KMS-11 (cell line): ENCODE measurements at regions not wholly inside any gene's neighbourhood (a gene's known extent, or its start where the extent isn't known, plus 50 kb on each side); places are given as distances from the start of the nearest gene placed in this dataset.

Source experiments
- H2AFZ ChIP-seq: fragments of 200-600 bp; sonication (generic); 2 replicates; pipeline ENCODE4 v1.6.1; 2016; ENCODE audit warnings: antibody characterized with exemption, mixed run types, low read depth
- H3K27ac ChIP-seq: fragments of 200-600 bp; sonication (generic); 2 replicates; pipeline ENCODE4 v1.6.1; 2016; ENCODE audit warnings: mild to moderate bottlenecking, mixed run types
- H3K27me3 ChIP-seq: fragments of 200-600 bp; sonication (generic); 2 replicates; pipeline ENCODE4 v1.6.1; 2017; ENCODE audit warnings: mild to moderate bottlenecking, low read depth, mixed run types, moderate library complexity; ENCODE audit not compliant: insufficient read depth
- H3K36me3 ChIP-seq: fragments of 200-600 bp; sonication (generic); 2 replicates; pipeline ENCODE4 v1.6.1; 2017; ENCODE audit warnings: mild to moderate bottlenecking, mixed run types; ENCODE audit not compliant: insufficient read depth
- H3K4me1 ChIP-seq: fragments of 200-600 bp; sonication (generic); 2 replicates; pipeline ENCODE4 v1.6.1; 2016; ENCODE audit warnings: mild to moderate bottlenecking, low read depth, mixed run types; ENCODE audit not compliant: poor library complexity, severe bottlenecking
- H3K4me2 ChIP-seq: fragments of 200-600 bp; sonication (generic); 2 replicates; pipeline ENCODE4 v1.7.0; 2016; ENCODE audit warnings: mild to moderate bottlenecking, mixed run types
- H3K4me3 ChIP-seq: fragments of 200-600 bp; sonication (generic); IDR thresholded peaks from 2 replicates; pipeline ENCODE4 v1.6.1; 2017; ENCODE audit warnings: low read depth, low read length, mixed read lengths; ENCODE audit not compliant: insufficient read depth
- H3K79me2 ChIP-seq: fragments of 200-600 bp; sonication (generic); 2 replicates; pipeline ENCODE4 v1.6.1; 2016; ENCODE audit warnings: low read depth, mixed run types; ENCODE audit not compliant: insufficient read depth
- H3K9ac ChIP-seq: fragments of 200-600 bp; sonication (generic); 2 replicates; pipeline ENCODE4 v1.6.1; 2016; ENCODE audit warnings: mild to moderate bottlenecking, mixed run types
- H4K20me1 ChIP-seq: fragments of 200-600 bp; sonication (generic); 2 replicates; pipeline ENCODE4 v1.6.1; 2016; ENCODE audit warnings: mild to moderate bottlenecking, mixed run types; ENCODE audit not compliant: insufficient read depth
- CTCF ChIP-seq: fragments of 200-600 bp; sonication (generic); conservative IDR thresholded peaks from 2 replicates; pipeline ENCODE4 v1.6.1; 2017; ENCODE audit warnings: low read depth, mild to moderate bottlenecking, antibody characterized with exemption, low read length, moderate library complexity, mixed read lengths

GRCh38 chr2:82731824-82732223 lies 1727.3 kb downstream of the SUCLG1 start:
- Histone ChIP-seq H3K36me3 (no peaks in the 10 kb centered on the region), H3K4me1 (no peaks in the 10 kb centered on the region), H4K20me1 (no peaks in the 10 kb centered on the region), H3K79me2 (no peaks in the 10 kb centered on the region), H2AFZ (no peak overlapping the region), H3K27ac (no peak overlapping the region), H3K27me3 (no peaks in the 10 kb centered on the region), H3K9ac (no peak overlapping the region), H3K4me3 (no peak overlapping the region), H3K4me2 (no peak overlapping the region)
- no peak for TF ChIP-seq CTCF

- Histone ChIP-seq H3K9ac (no peak overlapping the region), H3K4me1 (no peaks in the 10 kb centered on the region), H3K27me3 (no peaks in the 10 kb centered on the region), H2AFZ (no peak overlapping the region), H3K4me3 (no peak overlapping the region), H3K79me2 (no peaks in the 10 kb centered on the region), H3K27ac (no peak overlapping the region), H4K20me1 (no peaks in the 10 kb centered on the region), H3K4me2 (no peak overlapping the region), H3K36me3 (no peaks in the 10 kb centered on the region)
- TF ChIP-seq CTCF: no peak
Measured at GRCh38 chr2:82730811-82731210, 1728.3 kb downstream of the SUCLG1 start.

- Histone ChIP-seq H3K27ac (no peak overlapping the region), H3K36me3 (no peaks in the 10 kb centered on the region), H3K4me2 (no peak overlapping the region), H4K20me1 (no peaks in the 10 kb centered on the region), H3K4me3 (no peak overlapping the region), H3K79me2 (no peaks in the 10 kb centered on the region), H3K27me3 (no peaks in the 10 kb centered on the region), H2AFZ (no peak overlapping the region), H3K9ac (no peak overlapping the region), H3K4me1 (no peaks in the 10 kb centered on the region)
- no peak for TF ChIP-seq CTCF
Measured at GRCh38 chr2:82728090-82728489, 1731.0 kb downstream of the SUCLG1 start.

GRCh38 chr2:82708681-82709080 lies 1750.4 kb downstream of the SUCLG1 start:
- TF ChIP-seq CTCF: no peak
- no peaks in the 10 kb centered on the region for H3K27me3 ChIP-seq

GRCh38 chr2:82697231-82697630 lies 1761.8 kb downstream of the SUCLG1 start:
- Histone ChIP-seq H2AFZ (no peak overlapping the region), H3K79me2 (no peaks in the 10 kb centered on the region), H3K4me2 (no peak overlapping the region), H3K9ac (no peak overlapping the region), H3K4me3 (no peak overlapping the region), H4K20me1 (no peaks in the 10 kb centered on the region), H3K4me1 (no peaks in the 10 kb centered on the region), H3K36me3 (no peaks in the 10 kb centered on the region), H3K27ac (no peak overlapping the region), H3K27me3 (no peaks in the 10 kb centered on the region)
- TF ChIP-seq CTCF: no peak

More at GRCh38 chr2:82708681-82709080, 1750.4 kb downstream of the SUCLG1 start:
- Histone ChIP-seq H2AFZ (no peak overlapping the region), H3K4me3 (no peak overlapping the region), H3K4me2 (no peak overlapping the region), H3K27ac (no peak overlapping the region), H3K36me3 (no peaks in the 10 kb centered on the region), H3K4me1 (no peaks in the 10 kb centered on the region), H3K79me2 (no peaks in the 10 kb centered on the region), H3K9ac (no peak overlapping the region), H4K20me1 (no peaks in the 10 kb centered on the region)
